ENCODE measurements at regions not wholly inside any gene's neighbourhood (a gene's known extent, or its start where the extent isn't known, plus 50 kb on each side); places are given as distances from the start of the nearest gene placed in this dataset.

DNA sequence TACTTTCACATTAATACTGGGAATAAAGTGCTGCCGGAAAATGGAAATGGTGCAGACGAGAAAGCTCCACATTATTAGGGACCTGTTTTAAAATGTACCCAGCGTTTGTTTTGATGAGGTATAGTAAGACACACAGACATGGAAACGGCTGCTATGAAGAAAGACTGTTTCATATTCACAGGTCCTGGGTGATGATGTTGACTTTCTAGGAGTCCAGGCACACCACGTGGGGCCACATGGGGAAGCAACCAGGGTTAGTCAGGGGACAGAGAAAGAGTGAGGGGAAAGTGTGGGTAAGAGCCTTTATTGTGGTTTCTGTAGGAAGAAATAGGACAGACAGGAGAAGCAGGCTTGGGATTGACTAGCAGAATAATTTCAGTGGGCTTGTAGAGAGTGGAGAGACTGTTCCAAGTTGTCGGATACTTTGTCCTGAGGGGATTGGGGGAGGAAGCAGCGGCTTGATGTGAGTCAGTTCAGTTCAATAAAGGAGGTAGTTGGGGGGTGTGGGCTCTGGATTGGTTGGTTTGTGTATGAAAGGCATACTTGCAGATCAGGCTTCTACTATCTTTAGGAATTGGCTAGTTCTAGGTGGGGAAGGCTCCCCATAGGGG lies 112.0 kb upstream of the MCHR2 start:
- H3K36me3 ChIP-seq (replicated peaks in 1 of 2; ENCODE audit: control extremely low read depth in 1 of 2, control insufficient read depth in 1 of 2, extremely low read depth in 1 of 2, insufficient read depth in 2 of 2, low read length in 1 of 2): no peaks in the 10 kb centered on the region
- no peak overlapping the region for H3K4me3 ChIP-seq (ENCODE audit: control extremely low read depth in 1 of 5, extremely low read depth in 1 of 5, insufficient read depth in 1 of 5, low read depth in 2 of 5, low read length in 4 of 5)
- POLR2A ChIA-PET: no interaction called here
- 54% methylated on average over 5 of the region's 7 CpGs for WGBS (ENCODE audit: insufficient coverage)
- no peak for DNase-seq
- Mint-ChIP-seq H3K27me3 (peaks cover 29% of the 10 kb centered on the region), H3K27ac (no peak overlapping the region), H3K4me3 (no peak overlapping the region), H3K9me3 (ENCODE audit: insufficient read depth) (no peaks in the 10 kb centered on the region), H3K4me1 (no peaks in the 10 kb centered on the region)
- no peak overlapping the region for H3K4me2 ChIP-seq (replicated peaks; ENCODE audit: low read depth, low read length, poor library complexity, severe bottlenecking)
- CTCF ChIA-PET: interaction anchor here (1.3 to 1.4 kb wide), 2 partner anchors 9 to 10 kb away, joined by 3 to 4 read pairs; no protein-coding TSS in a partner anchor
- H3K79me2 ChIP-seq (ENCODE audit: control insufficient read depth, insufficient read depth, low read length): no peaks in the 10 kb centered on the region
- H3K27ac ChIP-seq (ENCODE audit: low read length in 2 of 2): no peak overlapping the region
- peaks cover 0 to 2% (median 0%) of the 10 kb centered on the region in 4 experiments for H3K27me3 ChIP-seq (replicated peaks in 1 of 4; ENCODE audit: control extremely low read depth in 1 of 4, control insufficient read depth in 3 of 4, insufficient read depth in 4 of 4, low read length in 3 of 4)
- no peaks in the 10 kb centered on the region for H4K20me1 ChIP-seq (ENCODE audit: control insufficient read depth, insufficient read depth, low read length, poor library complexity, severe bottlenecking)
- no peaks in the 10 kb centered on the region for H3K4me1 ChIP-seq (ENCODE audit: control insufficient read depth in 2 of 2, insufficient read depth in 2 of 2, low read length in 2 of 2)
- ATAC-seq (ENCODE audit: low read depth): no peak
- no peaks in the 10 kb centered on the region for H3K9me3 ChIP-seq (ENCODE audit: control extremely low read depth in 1 of 3, control insufficient read depth in 2 of 3, insufficient read depth in 1 of 3, low read length in 2 of 3)
- no peak overlapping the region for H3K9ac ChIP-seq (ENCODE audit: low read length)
- H2AFZ ChIP-seq (ENCODE audit: insufficient read depth, low read depth, low read length, poor library complexity, severe bottlenecking): no peak overlapping the region
- TF ChIP-seq, protein P1, sequence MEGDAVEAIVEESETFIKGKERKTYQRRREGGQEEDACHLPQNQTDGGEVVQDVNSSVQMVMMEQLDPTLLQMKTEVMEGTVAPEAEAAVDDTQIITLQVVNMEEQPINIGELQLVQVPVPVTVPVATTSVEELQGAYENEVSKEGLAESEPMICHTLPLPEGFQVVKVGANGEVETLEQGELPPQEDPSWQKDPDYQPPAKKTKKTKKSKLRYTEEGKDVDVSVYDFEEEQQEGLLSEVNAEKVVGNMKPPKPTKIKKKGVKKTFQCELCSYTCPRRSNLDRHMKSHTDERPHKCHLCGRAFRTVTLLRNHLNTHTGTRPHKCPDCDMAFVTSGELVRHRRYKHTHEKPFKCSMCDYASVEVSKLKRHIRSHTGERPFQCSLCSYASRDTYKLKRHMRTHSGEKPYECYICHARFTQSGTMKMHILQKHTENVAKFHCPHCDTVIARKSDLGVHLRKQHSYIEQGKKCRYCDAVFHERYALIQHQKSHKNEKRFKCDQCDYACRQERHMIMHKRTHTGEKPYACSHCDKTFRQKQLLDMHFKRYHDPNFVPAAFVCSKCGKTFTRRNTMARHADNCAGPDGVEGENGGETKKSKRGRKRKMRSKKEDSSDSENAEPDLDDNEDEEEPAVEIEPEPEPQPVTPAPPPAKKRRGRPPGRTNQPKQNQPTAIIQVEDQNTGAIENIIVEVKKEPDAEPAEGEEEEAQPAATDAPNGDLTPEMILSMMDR (IDR thresholded peaks at IDR 0.05): no peak
- no peak for TF ChIP-seq EZH2 (IDR thresholded peaks at IDR 0.05; ENCODE audit: borderline replicate concordance, insufficient read depth, low read depth, low read length, poor library complexity, severe bottlenecking)
- intact Hi-C loops (cut with micrococcal nuclease): no loop called here

DNA sequence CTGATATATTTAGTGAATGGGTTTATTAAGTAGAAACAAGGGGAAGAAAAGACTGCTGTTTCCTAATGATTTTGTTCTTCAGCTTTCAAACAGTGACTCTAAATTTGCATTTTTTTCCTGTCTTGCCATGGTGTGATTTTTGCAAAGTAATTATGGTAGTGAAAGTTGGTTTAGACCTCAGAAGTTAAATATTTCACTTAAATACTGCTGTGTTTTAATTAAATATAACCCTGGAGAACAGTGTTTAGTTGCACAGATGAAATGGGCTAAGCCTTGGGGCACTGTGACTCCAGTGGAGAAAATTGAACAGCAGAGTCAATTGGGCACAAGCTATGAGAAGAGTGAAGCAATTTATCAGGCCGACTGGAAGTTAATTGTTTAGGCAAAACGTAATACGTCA lies 111.1 kb upstream of the MCHR2 start:
- H3K27me3 Mint-ChIP-seq: peaks cover 29% of the 10 kb centered on the region

More for the DNA sequence above, 111.1 kb upstream of the MCHR2 start:
- no peaks in the 10 kb centered on the region for H3K4me1 Mint-ChIP-seq
- Histone ChIP-seq H3K4me1 (ENCODE audit: control insufficient read depth in 2 of 2, insufficient read depth in 2 of 2, low read length in 2 of 2) (no peaks in the 10 kb centered on the region), H3K9me3 (ENCODE audit: control extremely low read depth in 1 of 3, control insufficient read depth in 2 of 3, insufficient read depth in 1 of 3, low read length in 2 of 3) (no peaks in the 10 kb centered on the region), H4K20me1 (ENCODE audit: control insufficient read depth, insufficient read depth, low read length, poor library complexity, severe bottlenecking) (no peaks in the 10 kb centered on the region), H3K79me2 (ENCODE audit: control insufficient read depth, insufficient read depth, low read length) (no peaks in the 10 kb centered on the region), H3K27me3 (replicated peaks in 1 of 4; ENCODE audit: control extremely low read depth in 1 of 4, control insufficient read depth in 3 of 4, insufficient read depth in 4 of 4, low read length in 3 of 4) (peaks cover 0 to 2% (median 0%) of the 10 kb centered on the region in 4 experiments), H3K36me3 (replicated peaks in 1 of 2; ENCODE audit: control extremely low read depth in 1 of 2, control insufficient read depth in 1 of 2, extremely low read depth in 1 of 2, insufficient read depth in 2 of 2, low read length in 1 of 2) (no peaks in the 10 kb centered on the region), H3K4me3 (ENCODE audit: control extremely low read depth in 1 of 5, extremely low read depth in 1 of 5, insufficient read depth in 1 of 5, low read depth in 2 of 5, low read length in 4 of 5) (no peak overlapping the region), H2AFZ (ENCODE audit: insufficient read depth, low read depth, low read length, poor library complexity, severe bottlenecking) (no peak overlapping the region), H3K9ac (ENCODE audit: low read length) (no peak overlapping the region), H3K27ac (ENCODE audit: low read length in 2 of 2) (no peak overlapping the region), H3K4me2 (replicated peaks; ENCODE audit: low read depth, low read length, poor library complexity, severe bottlenecking) (no peak overlapping the region)
- ChIA-PET CTCF (no interaction called here), POLR2A (no interaction called here)
- intact Hi-C loops (cut with micrococcal nuclease): no loop called here
- DNase-seq: no peak
- no CpG with 5 or more reads among the region's 3 CpGs for WGBS (ENCODE audit: insufficient coverage)
- no peak overlapping the region for H3K27ac Mint-ChIP-seq
- no peak overlapping the region for H3K4me3 Mint-ChIP-seq
- no peaks in the 10 kb centered on the region for H3K9me3 Mint-ChIP-seq (ENCODE audit: insufficient read depth)
- no peak for TF ChIP-seq EZH2 (IDR thresholded peaks at IDR 0.05; ENCODE audit: borderline replicate concordance, insufficient read depth, low read depth, low read length, poor library complexity, severe bottlenecking)
- TF ChIP-seq, protein P1 (IDR thresholded peaks at IDR 0.05): no peak
- no peak for ATAC-seq (ENCODE audit: low read depth)
